K562 (cell line): ENCODE measurements at regions not wholly inside any gene's neighbourhood (a gene's known extent, or its start where the extent isn't known, plus 50 kb on each side); places are given as distances from the start of the nearest gene placed in this dataset.

Experiments
- CBX3 ChIP-seq, 2 experiments: IDR thresholded peaks; 1 replicate in 1 of 2; 2 replicates in 1 of 2; pipeline ENCODE4 v1.6.1; 2012; ENCODE audit warnings: inconsistent platforms in 2 of 2, low read length in 2 of 2, borderline replicate concordance in 1 of 2, control low read depth in 1 of 2
- CBX5 ChIP-seq: IDR thresholded peaks from 2 replicates; pipeline ENCODE4 v1.6.1; 2014; ENCODE audit warnings: low read depth, borderline replicate concordance
- EHMT2 ChIP-seq: fragments of 450-650 bp; IDR thresholded peaks from 2 replicates; pipeline ENCODE4 v1.6.1; 2018; ENCODE audit warnings: antibody characterized with exemption
- ELK3 ChIP-seq: fragments of 450-650 bp; formaldehyde crosslinking; IDR thresholded peaks from 2 replicates; pipeline ENCODE4 v1.4.0; 2020; ENCODE audit warnings: mild to moderate bottlenecking
- HCFC1 ChIP-seq: IDR thresholded peaks from 2 replicates; pipeline ENCODE4 v1.6.1; 2012; ENCODE audit warnings: low read depth, low read length, improper control_type of control experiment
- IRF1 ChIP-seq: sonication (generic); formaldehyde crosslinking; IDR thresholded peaks from 2 replicates; pipeline ENCODE4 v1.8.0; 2022; ENCODE audit warnings: missing genetic modification reagents, mild to moderate bottlenecking, borderline replicate concordance
- KLF16 ChIP-seq: IDR thresholded peaks from 2 replicates; pipeline ENCODE4 v1.6.1; 2016; ENCODE audit warnings: antibody characterized with exemption
- MAFF ChIP-seq: IDR thresholded peaks from 2 replicates; pipeline ENCODE4 v1.6.1; 2012; ENCODE audit warnings: low read length, improper control_type of control experiment
- MED1 ChIP-seq: sonication (generic); formaldehyde crosslinking; IDR thresholded peaks from 2 replicates; pipeline ENCODE4 v1.8.1; 2023; ENCODE audit warnings: missing genetic modification reagents, borderline replicate concordance
- MEIS2 ChIP-seq: fragments of 450-650 bp; IDR thresholded peaks from 2 replicates; pipeline ENCODE4 v1.6.1; 2014; ENCODE audit warnings: mild to moderate bottlenecking; ENCODE audit not compliant: partially characterized antibody
- NFE2 ChIP-seq: IDR thresholded peaks from 2 replicates; pipeline ENCODE4 v1.6.1; 2014; ENCODE audit warnings: antibody characterized with exemption, low read depth
- RBFOX2 ChIP-seq: fragments of 200-400 bp; formaldehyde crosslinking; IDR thresholded peaks from 2 replicates; pipeline ENCODE4 v1.6.1; 2017; ENCODE audit warnings: low read depth, mild to moderate bottlenecking, low read length, moderate library complexity
- RBM15 ChIP-seq: fragments of 200-400 bp; formaldehyde crosslinking; IDR thresholded peaks from 2 replicates; pipeline ENCODE4 v1.6.1; 2018; ENCODE audit warnings: mild to moderate bottlenecking, low read length, moderate library complexity; ENCODE audit not compliant: insufficient read depth
- RNF2 ChIP-seq: sonication (generic); IDR thresholded peaks from 2 replicates; pipeline ENCODE4 v1.6.1; 2016
- TEAD4 ChIP-seq, 2 experiments: sonication (generic) in 1 of 2; formaldehyde crosslinking in 1 of 2; IDR thresholded peaks; 2 replicates each; pipeline versions ENCODE4 v1.6.1 to v1.8.0; 2012 to 2022; ENCODE audit warnings: borderline replicate concordance in 1 of 2, inconsistent platforms in 1 of 2, low read length in 1 of 2, mild to moderate bottlenecking in 1 of 2, missing genetic modification reagents in 1 of 2
- THAP7 ChIP-seq: fragments of 250-450 bp; sonication (Bioruptor Pico); IDR thresholded peaks from 2 replicates; pipeline ENCODE4 v1.5.0; 2021
- XRCC5 ChIP-seq: fragments of 200-400 bp; formaldehyde crosslinking; IDR thresholded peaks from 2 replicates; pipeline ENCODE4 v1.6.1; 2017; ENCODE audit warnings: low read depth, mild to moderate bottlenecking, low read length
- YBX1 ChIP-seq: fragments of 450-650 bp; IDR thresholded peaks from 2 replicates; pipeline ENCODE4 v1.7.1; 2016; ENCODE audit warnings: mild to moderate bottlenecking
- ZBTB11 ChIP-seq, 3 experiments: fragments of 200-800 bp in 1 of 3; fragments of 250-450 bp in 1 of 3; fragments of 450-650 bp in 1 of 3; sonication (Bioruptor Pico) in 1 of 3; sonication (Bioruptor generic) in 1 of 3; formaldehyde crosslinking in 1 of 3; IDR thresholded peaks; 2 replicates each; pipeline versions ENCODE4 v1.6.1 to v1.8.0; 2016 to 2022; ENCODE audit warnings: mild to moderate bottlenecking in 2 of 3, missing genetic modification characterization in 2 of 3, missing compliant biosample characterization in 1 of 3, moderate library complexity in 1 of 3
- ZNF175 ChIP-seq: fragments of 200-800 bp; sonication (Bioruptor generic); IDR thresholded peaks from 2 replicates; pipeline ENCODE4 v1.6.1; 2016; ENCODE audit warnings: low read depth, mild to moderate bottlenecking, missing genetic modification characterization, missing compliant biosample characterization
- ZNF253 ChIP-seq: fragments of 250-450 bp; sonication (Bioruptor Pico); conservative IDR thresholded peaks from 2 replicates; pipeline ENCODE4 v1.6.1; 2021; ENCODE audit warnings: mild to moderate bottlenecking
- ZNF444 ChIP-seq: fragments of 250-450 bp; sonication (Bioruptor Pico); IDR thresholded peaks from 2 replicates; pipeline ENCODE4 v1.4.0; 2020; ENCODE audit warnings: mild to moderate bottlenecking, moderate library complexity
- ZZZ3 ChIP-seq: fragments of 450-650 bp; IDR thresholded peaks from 2 replicates; pipeline ENCODE4 v1.6.1; 2016; ENCODE audit warnings: antibody characterized with exemption, mild to moderate bottlenecking, moderate library complexity

GRCh38 chr9:68643901-68644809 is 60.9 kb upstream of the PIP5K1B start (continued):
- TF ChIP-seq ZBTB11 (CRISPR knock-in tag; IDR thresholded peaks at IDR 0.05) (peak in 1 of 3 experiments; percentile 56; a peak in 1 of 6 replicates), TEAD4 (IDR thresholded peaks at IDR 0.05; ENCODE audit: low read length) (peak; percentile 19; the same call in 1 of the 2 replicates), TEAD4 (CRISPR knock-in tag; IDR thresholded peaks at IDR 0.05; ENCODE audit: borderline replicate concordance) (no peak), THAP7 (no peak), ZZZ3 (no peak), MAFF (no peak), EHMT2 (peak; percentile 76; the same call in 1 of the 2 replicates), MEIS2 (peak; percentile 91), YBX1 (no peak), MED1 (CRISPR knock-in tag) (no peak), CBX5 (0 out of 2 replicates have a peak, but pooled peaks have one; percentile 41), CBX3 (IDR thresholded peaks at IDR 0.05; ENCODE audit: borderline replicate concordance in 1 of 2, low read length in 2 of 2) (peak in 1 of 2 experiments; percentile 85; a peak in 1 of 3 replicates), RBFOX2 (no peak), HCFC1 (peak; percentile 37; the same call in 1 of the 2 replicates), RNF2 (no peak), ZNF253 (no peak), ELK3 (CRISPR knock-in tag) (no peak), ZNF444 (CRISPR knock-in tag) (no peak), IRF1 (no peak), KLF16 (no peak), NFE2 (no peak), RBM15 (no peak), XRCC5 (no peak), ZNF175 (CRISPR knock-in tag) (no peak)
